GM18861 (cell line): ENCODE measurements at regions not wholly inside any gene's neighbourhood (a gene's known extent, or its start where the extent isn't known, plus 50 kb on each side); places are given as distances from the start of the nearest gene placed in this dataset.
A peak's percentile ranks its signal among the peaks of the same experiment; 100 is the strongest.

ENCODE experiments used
- ATAC-seq: cut with Tn5 transposase; IDR thresholded peaks from one replicate; pipeline ENCODE4 v1.9.1; 2021; ENCODE audit not compliant: unreplicated experiment

- ATAC-seq, result no peak
Measured at GRCh38 chr6:129967427-129967826, 51.0 kb upstream of the L3MBTL3 start.

GRCh38 chr6:129966125-129966524 lies 52.3 kb upstream of the L3MBTL3 start:
- ATAC-seq, result no peak

DNA sequence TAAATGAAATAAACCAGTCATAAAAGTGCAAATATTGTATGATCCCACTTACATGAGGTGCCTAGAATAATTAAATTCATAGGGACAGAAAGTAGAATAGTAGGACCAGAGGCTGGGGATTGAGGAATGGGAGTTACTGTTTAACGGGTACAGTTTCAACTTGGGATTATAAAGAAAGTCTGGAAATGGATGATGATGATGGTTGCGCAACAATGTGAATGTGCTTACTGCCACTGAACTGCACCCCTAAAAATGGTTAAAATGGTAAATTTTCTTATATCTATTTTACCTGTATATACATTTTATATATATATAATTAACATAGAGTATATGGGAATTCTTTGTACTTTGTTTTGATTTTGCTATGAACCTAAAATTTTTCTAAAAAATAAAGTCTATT lies 53.3 kb upstream of the L3MBTL3 start:
- ATAC-seq, result no peak

GRCh38 chr6:129959358-129959930 lies 58.9 kb upstream of the L3MBTL3 start:
- ATAC-seq, result no peak

DNA sequence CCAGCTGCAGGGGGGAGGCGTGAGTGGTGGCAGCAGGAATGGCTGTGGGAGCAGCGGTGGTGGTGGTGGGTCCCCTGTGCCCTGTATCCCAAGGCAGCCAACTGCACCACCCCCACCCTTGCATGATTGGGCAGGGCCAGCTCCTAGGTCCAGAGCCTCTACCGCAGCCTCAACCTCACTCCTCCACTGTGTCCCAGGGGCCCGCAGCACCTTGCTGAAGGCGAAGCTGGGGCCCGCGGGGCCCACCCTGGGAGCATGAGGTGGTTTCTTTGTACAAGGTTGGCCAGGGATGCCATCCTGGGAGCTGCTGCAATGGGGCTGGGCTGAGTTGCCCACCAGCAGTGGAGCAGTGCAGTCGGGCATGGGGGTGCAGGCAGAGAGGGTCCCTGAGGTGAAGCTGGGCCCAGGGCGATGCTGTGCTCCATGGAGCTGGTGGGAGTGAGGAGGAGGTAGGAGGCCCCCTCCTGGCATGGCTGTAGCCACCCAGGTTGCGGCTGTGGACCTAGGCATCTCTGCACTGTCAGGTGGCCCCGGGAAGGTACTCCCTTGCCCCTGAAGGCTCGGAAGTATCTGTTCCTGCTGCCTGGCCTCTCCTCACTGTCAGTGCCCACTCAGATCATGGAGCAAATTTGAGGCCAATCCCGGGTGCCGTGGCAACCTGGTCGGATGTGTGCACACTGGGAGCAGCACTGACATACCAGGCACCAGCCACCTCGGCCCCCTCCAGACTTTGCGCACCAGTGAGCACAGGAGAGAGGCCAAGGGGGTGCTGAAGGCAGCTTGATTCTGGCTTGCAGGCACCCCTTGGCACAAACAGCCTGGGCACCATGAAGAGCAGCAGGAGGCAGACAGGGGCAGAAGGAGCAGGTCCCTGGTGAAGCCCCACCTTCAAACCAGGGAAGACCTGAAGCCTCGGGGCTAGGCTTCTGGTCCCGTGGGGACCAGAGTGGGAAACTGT lies 60.2 kb upstream of the L3MBTL3 start:
- ATAC-seq, result no peak

- no peak for ATAC-seq
Measured at GRCh38 chr6:129955584-129955983, 62.8 kb upstream of the L3MBTL3 start.

GRCh38 chr6:129954749-129955431 lies 63.5 kb upstream of the L3MBTL3 start:
- no peak for ATAC-seq

DNA sequence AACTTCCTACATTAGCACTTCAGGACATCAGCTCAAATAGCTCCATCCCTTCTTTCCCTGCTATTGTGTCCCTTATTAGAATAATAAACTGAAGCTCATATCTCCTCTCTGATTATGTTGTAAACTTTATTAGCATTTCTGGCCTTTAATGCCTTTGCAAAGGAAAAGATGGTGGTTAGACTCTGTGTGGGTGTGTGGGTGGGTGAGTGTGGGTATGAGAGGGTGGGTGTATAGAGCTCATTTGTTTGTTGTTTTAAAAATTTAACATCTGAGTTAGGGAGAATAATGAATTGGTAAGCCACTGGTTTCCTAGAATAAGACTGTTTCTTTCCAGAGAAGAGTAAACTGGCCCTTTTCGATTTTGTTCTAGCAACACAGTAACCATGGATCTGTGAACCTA lies 70.6 kb upstream of the L3MBTL3 start:
- no peak for ATAC-seq

GRCh38 chr6:129946439-129947140 lies 71.8 kb upstream of the L3MBTL3 start:
- ATAC-seq, result no peak

DNA sequence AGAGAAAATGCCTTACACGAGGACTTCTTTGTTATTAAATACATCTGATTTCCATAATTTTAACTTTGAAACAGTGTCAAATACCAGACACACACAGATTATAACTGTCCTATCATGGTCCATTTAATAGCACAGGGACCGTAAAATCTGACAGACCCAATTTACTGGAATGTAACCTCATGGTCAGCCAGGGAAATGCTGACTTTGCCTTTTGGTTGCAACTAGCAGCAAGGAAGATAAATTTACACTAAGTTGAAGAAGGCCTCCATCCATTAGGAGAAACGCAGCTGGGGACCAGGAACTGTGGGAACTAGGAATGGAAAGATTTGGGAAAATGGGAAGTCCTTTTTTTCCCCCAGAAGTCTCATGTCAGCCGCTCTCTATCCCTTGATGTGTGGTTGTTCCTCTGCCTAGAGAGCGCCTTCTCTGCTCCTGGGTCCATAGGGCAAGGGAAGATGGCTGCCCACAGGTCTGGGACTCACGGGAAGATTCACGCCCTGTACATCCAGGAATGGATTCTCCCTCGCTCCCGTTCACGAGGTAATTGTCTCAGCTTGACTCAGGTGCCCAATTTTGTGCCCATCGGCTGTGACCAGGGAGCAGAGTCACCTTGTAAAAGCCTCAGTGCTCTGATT lies 74.6 kb upstream of the L3MBTL3 start:
- ATAC-seq, result no peak

GRCh38 chr6:129940454-129941195 lies 77.8 kb upstream of the L3MBTL3 start:
- no peak for ATAC-seq

- no peak for ATAC-seq
Measured at GRCh38 chr6:129938249-129939020, 77.3 kb upstream of the TMEM244 start.

DNA sequence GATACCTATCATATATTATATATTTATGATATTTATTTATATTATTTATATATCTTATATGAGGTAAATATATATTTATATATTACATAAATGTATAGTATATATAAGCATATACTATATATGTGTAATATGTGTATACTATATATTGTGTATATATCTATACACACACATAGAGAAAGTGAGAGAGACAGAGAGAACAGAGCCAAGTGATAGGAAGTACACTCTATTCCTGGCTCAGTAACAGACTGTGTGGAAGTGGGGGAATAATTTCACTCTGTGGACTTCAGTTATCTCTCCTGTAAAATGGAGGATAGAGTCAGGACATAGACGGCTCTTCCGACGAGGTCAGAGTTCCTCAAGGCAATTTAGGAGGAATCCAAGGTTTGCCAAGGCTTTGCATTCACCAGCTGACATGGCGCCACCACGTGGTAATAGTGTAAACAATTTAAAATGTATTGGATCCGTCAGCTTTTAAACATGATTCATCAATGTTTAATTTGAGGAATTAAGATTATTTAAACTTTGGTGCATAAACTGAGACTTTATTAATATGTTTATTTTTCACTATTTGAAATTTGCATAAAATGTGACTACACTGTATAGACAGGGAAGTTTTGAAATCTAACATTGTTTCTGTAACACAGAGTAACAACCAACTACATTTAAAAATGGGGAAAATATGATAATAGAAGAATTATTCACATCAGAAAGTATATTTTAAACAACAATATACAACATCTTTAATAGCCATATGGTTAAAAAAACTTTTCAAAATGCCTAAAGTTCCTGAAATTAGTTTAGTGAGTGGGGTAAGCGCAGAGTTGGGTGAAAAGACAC lies 75.4 kb upstream of the TMEM244 start:
- ATAC-seq, result peak; percentile 62

DNA sequence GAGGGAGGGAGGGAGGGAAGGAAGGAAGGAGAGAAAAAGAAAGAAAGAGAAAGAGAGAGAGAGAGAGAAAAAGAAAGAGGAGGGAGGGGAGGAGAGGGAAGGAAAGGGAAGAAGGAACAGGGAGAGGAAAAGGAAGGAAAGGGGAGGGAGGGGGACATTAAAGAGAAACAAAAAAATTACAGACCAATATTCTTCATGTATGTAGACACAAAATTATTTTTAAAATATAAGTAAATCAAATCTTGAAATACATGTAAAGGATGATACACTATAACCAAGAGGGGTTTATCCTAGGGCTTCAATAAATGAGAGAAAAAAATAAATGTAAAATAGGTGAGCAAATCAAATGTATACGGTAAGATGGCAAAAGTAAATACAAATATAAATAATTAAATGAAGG lies 71.2 kb upstream of the TMEM244 start:
- ATAC-seq, result no peak

- no peak for ATAC-seq
Measured at GRCh38 chr6:129929433-129929832, 68.3 kb upstream of the TMEM244 start.

GRCh38 chr6:129923530-129924250 lies 62.6 kb upstream of the TMEM244 start:
- no peak for ATAC-seq

DNA sequence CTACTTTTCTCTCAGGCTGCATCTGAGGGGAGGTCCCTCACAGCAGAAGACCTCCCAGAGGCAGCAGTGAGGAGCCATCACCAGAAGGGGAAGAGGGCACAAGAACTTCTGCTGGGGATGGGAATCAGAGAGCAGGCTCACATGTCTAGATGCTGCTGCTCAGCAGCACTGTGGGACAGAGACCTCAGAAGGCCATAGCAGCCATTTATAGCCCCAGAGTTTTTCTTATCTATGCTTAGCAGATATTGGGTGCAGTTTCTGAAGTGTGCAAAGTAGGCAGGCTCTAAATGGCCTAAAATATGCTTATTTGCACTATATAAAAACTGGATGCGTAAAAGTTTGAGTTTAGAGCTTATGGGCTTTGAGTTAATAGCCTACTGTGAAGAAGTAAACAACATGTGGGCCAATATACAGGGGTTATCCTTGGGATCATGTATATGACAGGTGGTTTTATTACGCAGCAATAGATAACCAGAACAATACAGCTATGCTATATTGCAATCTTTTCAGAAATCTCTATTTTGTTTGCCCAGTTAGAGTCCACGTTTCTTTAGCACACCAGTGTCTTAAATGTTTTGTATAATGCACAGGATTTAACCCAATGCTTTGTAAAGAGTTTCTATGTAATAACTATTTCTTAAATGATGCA lies 60.2 kb upstream of the TMEM244 start:
- ATAC-seq, result no peak
